ENCODE measurements at regions not wholly inside any gene's neighbourhood (a gene's known extent, or its start where the extent isn't known, plus 50 kb on each side); places are given as distances from the start of the nearest gene placed in this dataset.

GRCh38 chr1:184208622-184209021 lies 157.1 kb downstream of the TSEN15 start:
- no peak for TF ChIP-seq CTCF (conservative IDR thresholded peaks at IDR 0.05)
- H3K27ac ChIP-seq = no peak overlapping the region

- TF ChIP-seq CTCF (conservative IDR thresholded peaks at IDR 0.05) = no peak
- H3K27ac ChIP-seq = no peak overlapping the region
These were observed 158.5 kb downstream of the TSEN15 start for GRCh38 chr1:184210031-184210430.

GRCh38 chr1:184210862-184211261 lies 159.3 kb downstream of the TSEN15 start:
- no peak overlapping the region for H3K27ac ChIP-seq
- TF ChIP-seq CTCF (conservative IDR thresholded peaks at IDR 0.05) = no peak

GRCh38 chr1:184212649-184213314 lies 161.3 kb downstream of the TSEN15 start:
- H3K27ac ChIP-seq = no peak overlapping the region

GRCh38 chr1:184214128-184214527 lies 162.6 kb downstream of the TSEN15 start:
- no peak overlapping the region for H3K27ac ChIP-seq
- TF ChIP-seq CTCF (conservative IDR thresholded peaks at IDR 0.05) = no peak

More at GRCh38 chr1:184212649-184213314, 161.3 kb downstream of the TSEN15 start:
- TF ChIP-seq CTCF (conservative IDR thresholded peaks at IDR 0.05) = no peak

- TF ChIP-seq CTCF (conservative IDR thresholded peaks at IDR 0.05) = no peak
- no peak overlapping the region for H3K27ac ChIP-seq
These were observed 163.9 kb downstream of the TSEN15 start for GRCh38 chr1:184215274-184215925.

GRCh38 chr1:184218458-184219075 lies 167.0 kb downstream of the TSEN15 start:
- TF ChIP-seq CTCF (conservative IDR thresholded peaks at IDR 0.05) = no peak
- H3K27ac ChIP-seq = no peak overlapping the region

Measured in VCaP (cell line).